ENCODE measurements at regions not wholly inside any gene's neighbourhood (a gene's known extent, or its start where the extent isn't known, plus 50 kb on each side); places are given as distances from the start of the nearest gene placed in this dataset.

DNA sequence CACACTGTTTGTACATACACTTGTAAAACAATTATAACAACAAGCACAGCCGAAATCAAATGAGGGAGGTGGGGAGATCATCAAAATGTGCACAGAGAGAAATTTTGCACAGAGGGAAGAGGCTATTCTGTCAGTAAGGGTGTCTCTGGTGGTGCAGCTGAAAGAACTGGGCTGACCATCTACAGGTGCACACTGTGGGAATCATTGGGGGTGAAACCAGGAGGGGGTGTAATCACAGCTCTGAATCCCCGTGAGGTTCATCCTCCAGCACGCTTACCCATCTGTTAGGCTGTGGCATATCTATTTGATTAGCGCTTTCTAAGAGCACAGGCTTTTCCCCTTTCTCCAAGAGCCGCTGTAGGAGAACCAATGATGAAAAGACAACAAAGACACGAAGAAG, 389.9 kb upstream of the CDH20 start:
- no CpG with 5 or more reads among the region's 6 CpGs for WGBS, 2 experiments (ENCODE audit: extremely low coverage in 2 of 2, insufficient read length in 1 of 2)
- Histone ChIP-seq H2AK9ac (replicated peaks; ENCODE audit: low read depth, low read length, poor library complexity) (no peak overlapping the region), H2AFZ (replicated peaks; ENCODE audit: low read length, poor library complexity) (no peak overlapping the region), H3K4me2 (ENCODE audit: low read depth, low read length) (no peak overlapping the region), H3K4ac (ENCODE audit: low read depth, low read length) (no peak overlapping the region), H2BK5ac (ENCODE audit: low read depth, low read length, poor library complexity, severe bottlenecking) (no peak overlapping the region), H3K18ac (ENCODE audit: low read depth, low read length) (no peak overlapping the region), H3K9me3 (ENCODE audit: control insufficient read depth, insufficient read depth, low read length) (peaks cover 7% of the 10 kb centered on the region), H3K56ac (ENCODE audit: extremely low read depth, insufficient read depth, low read length) (no peak overlapping the region), H4K20me1 (ENCODE audit: insufficient read depth, low read length) (no peaks in the 10 kb centered on the region), H3K27ac (ENCODE audit: insufficient read depth, low read length) (no peak overlapping the region), H2BK20ac (ENCODE audit: low read depth, low read length) (no peak overlapping the region), H3K9ac (ENCODE audit: low read depth, low read length) (no peak overlapping the region), H2BK15ac (ENCODE audit: low read depth, low read length) (no peak overlapping the region), H4K8ac (ENCODE audit: low read depth in 2 of 2, low read length in 2 of 2) (no peak overlapping the region), H2BK120ac (ENCODE audit: low read depth, low read length) (no peak overlapping the region), H4K91ac (ENCODE audit: insufficient read depth, low read depth, low read length) (no peak overlapping the region), H3K27me3 (ENCODE audit: control insufficient read depth, insufficient read depth, low read length) (no peaks in the 10 kb centered on the region), H3K9me1 (ENCODE audit: insufficient read depth, low read length) (no peaks in the 10 kb centered on the region), H3K14ac (replicated peaks; ENCODE audit: low read depth, low read length) (no peak overlapping the region), H3K4me3 (ENCODE audit: insufficient read depth, low read depth, low read length) (no peak overlapping the region), H2AK5ac (ENCODE audit: low read depth, low read length) (no peak overlapping the region), H4K5ac (ENCODE audit: low read depth, low read length) (no peak overlapping the region), H3K79me1 (ENCODE audit: low read depth in 1 of 2, low read length in 2 of 2) (no peaks in the 10 kb centered on the region), H3K36me3 (ENCODE audit: control insufficient read depth, insufficient read depth, low read length) (no peaks in the 10 kb centered on the region), H3K4me1 (ENCODE audit: control insufficient read depth, insufficient read depth, low read length) (no peaks in the 10 kb centered on the region), H3K23ac (ENCODE audit: low read depth, low read length) (no peak overlapping the region)
- dilution Hi-C loops (cut with HindIII; ENCODE audit: low sequenced_read_pairs, unreplicated experiment), result no loop called here
- intact Hi-C loops (cut with micrococcal nuclease), result no loop called here
- DNase-seq (no peak), ATAC-seq (ENCODE audit: low read depth) (no peak)
- ChIA-PET POLR2A (ENCODE audit: unreplicated experiment) (no interaction called here), CTCF (no interaction called here)
- BruUV-seq (replicated peaks), result no TSS peak
- TF ChIP-seq, protein P1, sequence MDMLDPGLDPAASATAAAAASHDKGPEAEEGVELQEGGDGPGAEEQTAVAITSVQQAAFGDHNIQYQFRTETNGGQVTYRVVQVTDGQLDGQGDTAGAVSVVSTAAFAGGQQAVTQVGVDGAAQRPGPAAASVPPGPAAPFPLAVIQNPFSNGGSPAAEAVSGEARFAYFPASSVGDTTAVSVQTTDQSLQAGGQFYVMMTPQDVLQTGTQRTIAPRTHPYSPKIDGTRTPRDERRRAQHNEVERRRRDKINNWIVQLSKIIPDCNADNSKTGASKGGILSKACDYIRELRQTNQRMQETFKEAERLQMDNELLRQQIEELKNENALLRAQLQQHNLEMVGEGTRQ (IDR thresholded peaks at IDR 0.05; ENCODE audit: low read depth, low read length), result no peak
- TF ChIP-seq CEBPB (IDR thresholded peaks at IDR 0.05; ENCODE audit: low read depth, low read length), result no peak
- TF ChIP-seq MAZ (IDR thresholded peaks at IDR 0.05; ENCODE audit: borderline replicate concordance, low read depth, low read length), result no peak
- TF ChIP-seq POLR2A (IDR thresholded peaks at IDR 0.05; ENCODE audit: low read depth, low read length), result no peak
- TF ChIP-seq MXI1 (IDR thresholded peaks at IDR 0.05; ENCODE audit: borderline replicate concordance, low read depth, low read length), result no peak
- TF ChIP-seq RCOR1 (IDR thresholded peaks at IDR 0.05; ENCODE audit: insufficient replicate concordance, low read length), result no peak
- no peak for TF ChIP-seq RFX5 (IDR thresholded peaks at IDR 0.05; ENCODE audit: low read depth, low read length)
- TF ChIP-seq BHLHE40 (IDR thresholded peaks at IDR 0.05; ENCODE audit: low read depth, low read length), result no peak
- TF ChIP-seq, protein P2, sequence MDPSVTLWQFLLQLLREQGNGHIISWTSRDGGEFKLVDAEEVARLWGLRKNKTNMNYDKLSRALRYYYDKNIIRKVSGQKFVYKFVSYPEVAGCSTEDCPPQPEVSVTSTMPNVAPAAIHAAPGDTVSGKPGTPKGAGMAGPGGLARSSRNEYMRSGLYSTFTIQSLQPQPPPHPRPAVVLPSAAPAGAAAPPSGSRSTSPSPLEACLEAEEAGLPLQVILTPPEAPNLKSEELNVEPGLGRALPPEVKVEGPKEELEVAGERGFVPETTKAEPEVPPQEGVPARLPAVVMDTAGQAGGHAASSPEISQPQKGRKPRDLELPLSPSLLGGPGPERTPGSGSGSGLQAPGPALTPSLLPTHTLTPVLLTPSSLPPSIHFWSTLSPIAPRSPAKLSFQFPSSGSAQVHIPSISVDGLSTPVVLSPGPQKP (IDR thresholded peaks at IDR 0.05; ENCODE audit: borderline replicate concordance, low read depth, low read length), result no peak
- TF ChIP-seq, protein P3, sequence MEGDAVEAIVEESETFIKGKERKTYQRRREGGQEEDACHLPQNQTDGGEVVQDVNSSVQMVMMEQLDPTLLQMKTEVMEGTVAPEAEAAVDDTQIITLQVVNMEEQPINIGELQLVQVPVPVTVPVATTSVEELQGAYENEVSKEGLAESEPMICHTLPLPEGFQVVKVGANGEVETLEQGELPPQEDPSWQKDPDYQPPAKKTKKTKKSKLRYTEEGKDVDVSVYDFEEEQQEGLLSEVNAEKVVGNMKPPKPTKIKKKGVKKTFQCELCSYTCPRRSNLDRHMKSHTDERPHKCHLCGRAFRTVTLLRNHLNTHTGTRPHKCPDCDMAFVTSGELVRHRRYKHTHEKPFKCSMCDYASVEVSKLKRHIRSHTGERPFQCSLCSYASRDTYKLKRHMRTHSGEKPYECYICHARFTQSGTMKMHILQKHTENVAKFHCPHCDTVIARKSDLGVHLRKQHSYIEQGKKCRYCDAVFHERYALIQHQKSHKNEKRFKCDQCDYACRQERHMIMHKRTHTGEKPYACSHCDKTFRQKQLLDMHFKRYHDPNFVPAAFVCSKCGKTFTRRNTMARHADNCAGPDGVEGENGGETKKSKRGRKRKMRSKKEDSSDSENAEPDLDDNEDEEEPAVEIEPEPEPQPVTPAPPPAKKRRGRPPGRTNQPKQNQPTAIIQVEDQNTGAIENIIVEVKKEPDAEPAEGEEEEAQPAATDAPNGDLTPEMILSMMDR (conservative IDR thresholded peaks at IDR 0.05; ENCODE audit: low read depth, low read length), result no peak
- TF ChIP-seq FOS (IDR thresholded peaks at IDR 0.05; ENCODE audit: low read depth, low read length), result no peak
- TF ChIP-seq NFE2L2 (IDR thresholded peaks at IDR 0.05; ENCODE audit: low read depth, low read length), result no peak
- no peak for TF ChIP-seq CHD1 (IDR thresholded peaks at IDR 0.05; ENCODE audit: low read depth, low read length)
- no peak for TF ChIP-seq RAD21 (IDR thresholded peaks at IDR 0.05; ENCODE audit: low read length)
- no peak for TF ChIP-seq MAFK (IDR thresholded peaks at IDR 0.05; ENCODE audit: low read depth, low read length)
- TF ChIP-seq SMC3 (IDR thresholded peaks at IDR 0.05; ENCODE audit: low read depth, low read length), result no peak
- in situ Hi-C loops (cut with MboI; ENCODE audit: low sequenced_read_pairs), result no loop called here

Measured in IMR-90 (cell line).